ENCODE measurements at regions not wholly inside any gene's neighbourhood (a gene's known extent, or its start where the extent isn't known, plus 50 kb on each side); places are given as distances from the start of the nearest gene placed in this dataset.

GRCh38 chr12:61810486-61810885 is 449.7 kb upstream of the USP15 start:
- TF ChIP-seq CTCF (conservative IDR thresholded peaks at IDR 0.05) (no peak), ZFX (IDR thresholded peaks at IDR 0.05) (no peak)
